PC-3 (cell line): ENCODE measurements at regions not wholly inside any gene's neighbourhood (a gene's known extent, or its start where the extent isn't known, plus 50 kb on each side); places are given as distances from the start of the nearest gene placed in this dataset.

Experiments
- ATAC-seq: fragments of 200-7000 bp; cut with Tn5 transposase; 2 replicates; pipeline ENCODE4 v1.9.1; 2020; ENCODE audit warnings: mild to moderate bottlenecking, moderate library complexity
- BruUV-seq: library from RNA; stranded (reverse); fragments of 400-500 nt; replicated peaks from 2 replicates; lab custom pipeline; 2021; lab: Mats Ljungman, UMichigan
- CTCF ChIA-PET: fragments of 300-600 bp; sonication (Branson Sonifier 250); formaldehyde crosslinking; loops from one replicate; lab custom pipeline; 2022; ENCODE audit warnings: antibody characterized with exemption; lab: Charles Lee
- POLR2A ChIA-PET: fragments of 300-600 bp; sonication (Branson Sonifier 250); formaldehyde crosslinking; loops from one replicate; lab custom pipeline; 2022; ENCODE audit warnings: antibody characterized with exemption; ENCODE audit not compliant: unreplicated experiment; lab: Charles Lee
- DNase-seq: peaks from one replicate; pipeline ENCODE4 v3.0.0-alpha.2; 2015
- H2AFZ ChIP-seq: fragments of 300-600 bp; sonication (generic); 2 replicates; pipeline ENCODE4 v1.6.0; 2016; ENCODE audit warnings: antibody characterized with exemption, low read length
- H3F3A ChIP-seq: fragments of 300-600 bp; sonication (generic); one replicate; pipeline ENCODE4 v1.6.0; 2017; ENCODE audit warnings: antibody characterized with exemption, low read length, control low read depth, mild to moderate bottlenecking; ENCODE audit not compliant: unreplicated experiment
- H3K27ac ChIP-seq: fragments of 300-600 bp; sonication (generic); 2 replicates; pipeline ENCODE4 v1.5.1; 2016; ENCODE audit warnings: mild to moderate bottlenecking, low read length
- H3K27me3 ChIP-seq: fragments of 300-600 bp; sonication (generic); 2 replicates; pipeline ENCODE4 v1.6.1; 2016; ENCODE audit warnings: low read length, mixed read lengths
- H3K36me3 ChIP-seq: fragments of 300-600 bp; sonication (generic); 2 replicates; pipeline ENCODE4 v1.6.1; 2016; ENCODE audit warnings: low read depth, mixed run types, low read length, mixed read lengths
- H3K4me1 ChIP-seq: fragments of 300-600 bp; sonication (generic); 2 replicates; pipeline ENCODE4 v1.5.1; 2016; ENCODE audit warnings: low read length; ENCODE audit not compliant: insufficient read depth
- H3K4me2 ChIP-seq: fragments of 300-600 bp; sonication (generic); 2 replicates; pipeline ENCODE4 v1.6.0; 2016; ENCODE audit warnings: low read length
- H3K4me3 ChIP-seq: fragments of 300-600 bp; sonication (generic); 2 replicates; pipeline ENCODE4 v1.5.1; 2016; ENCODE audit warnings: mild to moderate bottlenecking, low read length, mixed read lengths
- H3K79me2 ChIP-seq: fragments of 300-600 bp; sonication (generic); 2 replicates; pipeline ENCODE4 v1.6.1; 2017; ENCODE audit warnings: low read length, mixed read lengths
- H3K9ac ChIP-seq: fragments of 300-600 bp; sonication (generic); 2 replicates; pipeline ENCODE4 v1.6.0; 2016; ENCODE audit warnings: mild to moderate bottlenecking, low read length
- H3K9me2 ChIP-seq: fragments of 300-600 bp; sonication (generic); replicated peaks from 2 replicates; pipeline ENCODE4 v1.6.1; 2016; ENCODE audit warnings: mixed run types, low read length, mixed read lengths
- H3K9me3 ChIP-seq: fragments of 300-600 bp; sonication (generic); 2 replicates; pipeline ENCODE4 v1.6.1; 2016; ENCODE audit warnings: low read length, mixed read lengths
- H4K20me1 ChIP-seq: fragments of 300-600 bp; sonication (generic); 2 replicates; pipeline ENCODE4 v1.6.1; 2016; ENCODE audit warnings: low read length, mixed read lengths
- CTCF ChIP-seq: fragments of 300-600 bp; sonication (generic); conservative IDR thresholded peaks from 2 replicates; pipeline ENCODE4 v1.5.1; 2017; ENCODE audit warnings: antibody characterized with exemption, low read depth, mild to moderate bottlenecking, low read length
- EZH2 ChIP-seq: fragments of 300-600 bp; sonication (generic); IDR thresholded peaks from one replicate; pipeline ENCODE4 v1.6.1; 2017; ENCODE audit warnings: antibody characterized with exemption, mild to moderate bottlenecking, low read length; ENCODE audit not compliant: unreplicated experiment
- EZH2phosphoT487 ChIP-seq: fragments of 300-600 bp; sonication (generic); IDR thresholded peaks from 2 replicates; pipeline ENCODE4 v1.6.1; 2018; ENCODE audit warnings: mild to moderate bottlenecking, antibody characterized with exemption, low read length, borderline replicate concordance
- intact Hi-C: fragments of 100-400 bp; cut with micrococcal nuclease; formaldehyde crosslinking; loops from 2 replicates; pipeline ENCODE4 v1.9.0; 2023

GRCh38 chr2:236799391-236800026 lies 229.9 kb downstream of the ACKR3 start:
- no peaks in the 10 kb centered on the region for H4K20me1 ChIP-seq
- POLR2A ChIA-PET = no interaction called here
- H3K27ac ChIP-seq = no peak overlapping the region
- no peaks in the 10 kb centered on the region for H3K79me2 ChIP-seq
- intact Hi-C loops = no loop called here
- no peak overlapping the region for H3K9ac ChIP-seq
- peaks cover 2% of the 10 kb centered on the region; the same call in 1 of the 2 replicates for H3K4me1 ChIP-seq
- H3K9me3 ChIP-seq = no peaks in the 10 kb centered on the region
- no peak for DNase-seq
- H2AFZ ChIP-seq = no peak overlapping the region
- no peak overlapping the region for H3K4me2 ChIP-seq
- no peaks in the 10 kb centered on the region for H3K27me3 ChIP-seq
- H3K36me3 ChIP-seq = no peaks in the 10 kb centered on the region
- no TSS peak for BruUV-seq
- no peaks in the 10 kb centered on the region for H3K9me2 ChIP-seq
- H3K4me3 ChIP-seq = no peak overlapping the region
- CTCF ChIA-PET = no interaction called here
- ATAC-seq = no peak
- no peaks in the 10 kb centered on the region for H3F3A ChIP-seq
- TF ChIP-seq EZH2phosphoT487 (no peak), CTCF (no peak), EZH2 (no peak)

- TF ChIP-seq CTCF (no peak), EZH2phosphoT487 (no peak), EZH2 (no peak)
- intact Hi-C loops = no loop called here
- ChIA-PET POLR2A (no interaction called here), CTCF (no interaction called here)
- BruUV-seq = no TSS peak
- Histone ChIP-seq H3K9me3 (no peaks in the 10 kb centered on the region), H4K20me1 (no peaks in the 10 kb centered on the region), H3F3A (no peaks in the 10 kb centered on the region), H3K27ac (no peak overlapping the region), H3K4me1 (no peaks in the 10 kb centered on the region), H3K36me3 (no peaks in the 10 kb centered on the region), H3K9me2 (no peaks in the 10 kb centered on the region), H3K9ac (no peak overlapping the region), H3K4me3 (no peak overlapping the region), H3K27me3 (no peaks in the 10 kb centered on the region), H2AFZ (no peak overlapping the region), H3K79me2 (no peaks in the 10 kb centered on the region), H3K4me2 (no peak overlapping the region)
- ATAC-seq (no peak), DNase-seq (no peak)
Measured at GRCh38 chr2:236802862-236803261, 233.2 kb downstream of the ACKR3 start.

- no peaks in the 10 kb centered on the region for H3K9me2 ChIP-seq
- no peaks in the 10 kb centered on the region for H3K9me3 ChIP-seq
- no peak overlapping the region for H3K27ac ChIP-seq
- no peaks in the 10 kb centered on the region for H3K79me2 ChIP-seq
- no peaks in the 10 kb centered on the region for H3K36me3 ChIP-seq
- ATAC-seq (no peak), DNase-seq (no peak)
- TF ChIP-seq EZH2 = no peak
- TF ChIP-seq CTCF = no peak
- no peak overlapping the region for H3K9ac ChIP-seq
- H4K20me1 ChIP-seq = no peaks in the 10 kb centered on the region
- ChIA-PET CTCF (no interaction called here), POLR2A (no interaction called here)
- H3K4me3 ChIP-seq = no peak overlapping the region
- no TSS peak for BruUV-seq
- H3K4me1 ChIP-seq = no peaks in the 10 kb centered on the region
- H3K4me2 ChIP-seq = no peak overlapping the region
- H3F3A ChIP-seq = no peaks in the 10 kb centered on the region
- intact Hi-C loops = no loop called here
- no peaks in the 10 kb centered on the region for H3K27me3 ChIP-seq
- no peak overlapping the region for H2AFZ ChIP-seq
Measured at GRCh38 chr2:236803621-236804020, 234.0 kb downstream of the ACKR3 start.
